NCI-H510A (cell line): ENCODE measurements at regions not wholly inside any gene's neighbourhood (a gene's known extent, or its start where the extent isn't known, plus 50 kb on each side); places are given as distances from the start of the nearest gene placed in this dataset.
"Not testable (repeated sequence)": the region's sequence is repeated elsewhere in the genome, so short reads cannot be mapped to it uniquely, and the experiment has no call there.

ENCODE experiments used
- DNase-seq: peaks from one replicate; lab custom pipeline; 2025; lab: John Stamatoyannopoulos, UW

DNA sequence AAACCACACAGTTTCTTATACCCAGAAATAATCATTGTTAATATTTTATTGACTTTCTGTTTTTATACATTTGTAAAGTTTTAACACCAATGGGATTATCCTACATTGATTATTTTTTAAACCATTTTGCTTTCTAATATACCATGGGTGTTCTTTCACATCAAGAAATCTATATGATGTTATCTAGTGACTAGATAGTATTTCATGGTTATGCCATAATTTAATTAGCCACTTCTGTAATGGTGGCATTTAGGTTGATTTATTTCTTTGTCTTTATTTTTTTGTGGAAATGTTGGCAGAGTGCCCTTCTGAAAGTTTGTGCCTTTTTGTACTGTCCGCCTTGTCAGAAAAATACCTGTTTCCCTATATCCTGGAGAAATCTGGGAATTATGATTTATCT lies 193.3 kb downstream of the CEP135 start:
- no peak for DNase-seq

DNA sequence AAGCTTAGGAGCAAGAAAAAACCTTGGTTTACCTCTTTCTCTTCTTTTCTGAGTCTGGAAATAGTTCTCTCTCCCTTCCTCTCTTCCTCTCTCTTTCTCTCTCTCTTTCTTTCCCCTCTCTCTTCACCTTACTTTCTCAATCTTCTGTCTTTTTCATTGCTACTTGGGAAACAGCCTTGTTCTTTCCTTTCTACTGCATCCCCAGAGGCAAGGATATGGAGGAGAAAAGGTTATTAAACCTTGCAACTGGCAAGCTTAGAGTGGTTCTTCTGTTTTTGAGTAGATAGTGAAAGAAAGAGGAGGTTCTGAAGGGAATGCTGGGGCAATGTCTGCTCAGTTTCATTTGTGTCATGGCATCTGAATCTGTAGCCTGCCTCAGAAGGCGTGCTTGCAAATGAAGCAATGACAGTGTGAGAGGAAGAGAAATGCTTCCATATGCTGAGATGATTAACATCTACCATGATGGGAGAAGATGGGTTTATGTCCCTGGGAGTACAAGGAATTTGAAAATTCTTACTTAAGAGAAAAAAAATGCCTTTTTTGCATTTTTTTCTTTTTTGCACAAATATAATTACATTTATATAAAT lies 190.6 kb downstream of the CEP135 start:
- no peak for DNase-seq

DNA sequence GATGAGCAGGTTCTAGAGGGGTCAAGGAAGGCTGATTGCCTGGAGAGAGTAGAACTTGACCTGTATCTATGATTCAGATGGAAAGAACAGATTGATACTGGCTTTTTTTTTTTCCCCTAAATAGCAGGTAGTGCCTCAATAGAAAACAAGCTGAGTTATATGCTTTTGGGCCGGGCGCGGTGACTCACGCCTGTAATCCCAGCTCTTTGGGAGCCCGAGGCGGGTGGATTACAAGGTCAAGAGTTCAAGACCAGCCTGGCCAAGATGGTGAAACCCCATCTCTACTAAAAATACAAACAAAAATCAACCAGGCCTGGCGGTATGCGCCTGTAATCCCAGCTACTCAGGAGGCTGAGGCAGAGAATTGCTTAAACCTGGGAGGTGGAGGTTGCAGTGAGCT lies 186.1 kb downstream of the CEP135 start:
- not testable (repeated sequence) for DNase-seq

DNA sequence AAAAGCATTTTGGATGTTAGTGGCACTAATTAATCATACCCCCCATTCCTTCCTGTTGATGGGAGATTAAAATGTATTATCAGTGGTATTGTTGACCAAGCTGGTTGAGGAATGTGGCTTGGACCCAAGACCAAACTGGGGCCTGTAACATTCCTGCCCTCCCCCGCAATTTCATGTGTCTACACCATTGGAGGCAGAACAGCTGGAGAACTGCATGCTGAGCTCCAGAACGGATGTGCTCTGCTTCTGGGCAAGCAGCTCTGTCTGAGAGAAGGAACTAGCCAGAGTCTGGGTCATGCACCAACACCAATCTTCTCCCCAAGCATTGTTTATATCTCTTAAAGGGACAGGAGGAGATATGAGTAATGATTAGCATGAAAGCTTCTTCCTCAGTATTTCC lies 185.5 kb downstream of the CEP135 start:
- no peak for DNase-seq

DNA sequence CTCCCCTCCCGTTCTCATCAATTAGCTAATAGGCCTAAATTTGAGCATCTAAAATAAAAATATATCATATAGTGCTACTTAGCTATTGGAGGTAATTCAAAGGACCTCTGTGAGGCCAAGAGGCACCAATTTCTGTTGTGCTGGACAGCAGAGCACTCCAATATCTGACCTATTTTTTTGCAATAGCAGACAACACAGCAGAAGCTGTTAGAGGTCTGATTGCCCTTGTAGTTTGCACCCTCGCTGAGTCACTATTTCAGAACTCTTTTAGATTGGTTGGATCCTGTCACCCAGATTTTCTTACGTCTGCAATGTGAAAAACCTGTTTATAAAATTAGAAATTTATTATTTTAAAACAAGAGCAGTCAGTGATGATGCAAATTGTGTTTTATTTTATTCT lies 184.1 kb downstream of the CEP135 start:
- DNase-seq: no peak

DNA sequence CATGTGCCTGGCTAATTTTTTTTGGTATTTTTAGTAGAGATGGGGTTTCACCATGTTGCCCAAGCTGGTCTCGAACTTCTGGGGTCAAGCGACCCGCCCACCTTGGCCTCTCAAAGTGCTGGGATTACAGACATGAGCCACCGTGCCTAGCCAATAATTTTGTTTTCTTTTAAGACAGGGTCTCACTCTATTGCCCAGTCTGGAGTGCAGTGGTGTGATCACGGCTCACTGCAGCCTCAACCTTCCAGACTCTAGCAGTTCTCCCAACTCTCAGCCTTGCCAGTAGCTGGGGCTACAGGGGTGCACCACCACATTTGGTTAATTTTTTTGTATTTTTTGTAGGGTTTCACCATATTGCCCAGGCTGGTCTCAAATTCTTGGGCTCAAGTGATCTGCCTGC lies 183.4 kb downstream of the CEP135 start:
- DNase-seq: not testable (repeated sequence)

DNA sequence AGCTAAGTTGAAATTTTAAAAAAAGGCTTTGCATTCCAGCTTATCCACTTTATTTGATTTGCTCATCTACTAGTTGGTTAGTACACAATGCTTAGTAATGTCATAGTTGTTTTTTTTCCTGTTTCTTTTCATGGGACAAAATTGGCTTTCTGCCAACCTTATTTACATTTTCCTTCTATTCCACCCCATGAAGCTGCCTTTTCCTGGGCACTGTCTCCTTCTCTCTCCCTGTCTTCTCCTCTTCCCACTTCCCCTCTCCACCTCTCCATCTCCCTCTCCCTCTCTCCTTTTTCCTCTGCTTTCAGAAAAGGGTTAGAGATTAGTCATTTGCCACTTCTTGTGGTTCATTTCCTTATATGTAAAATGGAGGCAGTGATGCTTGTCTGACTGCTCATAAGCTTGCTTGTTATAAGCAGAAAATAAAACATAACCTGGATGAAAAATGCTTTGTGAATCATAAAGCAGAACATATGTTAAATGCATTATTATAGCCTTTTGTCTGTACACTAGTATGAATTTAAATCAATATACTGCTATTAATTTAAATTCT lies 181.9 kb downstream of the CEP135 start:
- DNase-seq: no peak

DNA sequence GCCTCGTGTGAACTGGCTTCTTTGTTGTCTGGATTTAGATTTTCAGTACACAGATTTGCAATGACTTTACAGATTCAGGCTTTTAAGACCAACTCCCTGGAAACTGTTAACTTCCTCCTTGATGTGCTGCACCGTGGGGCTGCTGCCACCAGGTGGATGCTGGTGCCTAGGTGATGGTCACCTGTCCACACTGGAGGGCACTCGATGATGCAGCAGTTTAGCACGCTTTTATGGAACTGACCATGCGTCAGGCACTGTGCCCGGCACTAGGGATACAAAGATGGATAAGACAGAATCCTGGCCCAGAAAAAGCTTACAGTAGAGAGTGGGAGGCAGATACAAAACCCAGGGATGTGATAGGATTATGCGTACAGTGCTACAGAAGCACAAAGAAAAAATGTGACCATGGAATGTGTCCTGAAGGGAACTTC lies 180.7 kb downstream of the CEP135 start:
- DNase-seq: peak; percentile 35

DNA sequence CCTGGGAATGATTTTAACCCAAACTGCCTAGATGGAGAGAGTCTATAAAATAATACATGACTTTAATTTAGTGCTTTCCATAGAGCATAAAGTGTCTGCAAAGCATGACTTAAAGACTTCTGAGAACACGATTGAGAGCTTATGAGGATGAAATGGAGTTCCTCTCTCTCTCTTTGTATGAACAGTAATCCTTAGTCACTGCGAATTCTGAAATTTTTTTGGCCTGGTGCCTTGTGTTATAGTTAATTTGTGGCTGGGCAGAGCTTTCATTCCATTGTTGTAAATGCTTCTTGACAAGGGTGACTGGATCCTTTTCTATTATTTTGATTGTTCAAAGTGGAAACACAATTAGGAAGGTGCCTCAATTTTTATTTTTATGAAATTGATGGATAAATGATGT lies 179.5 kb downstream of the CEP135 start:
- no peak for DNase-seq

DNA sequence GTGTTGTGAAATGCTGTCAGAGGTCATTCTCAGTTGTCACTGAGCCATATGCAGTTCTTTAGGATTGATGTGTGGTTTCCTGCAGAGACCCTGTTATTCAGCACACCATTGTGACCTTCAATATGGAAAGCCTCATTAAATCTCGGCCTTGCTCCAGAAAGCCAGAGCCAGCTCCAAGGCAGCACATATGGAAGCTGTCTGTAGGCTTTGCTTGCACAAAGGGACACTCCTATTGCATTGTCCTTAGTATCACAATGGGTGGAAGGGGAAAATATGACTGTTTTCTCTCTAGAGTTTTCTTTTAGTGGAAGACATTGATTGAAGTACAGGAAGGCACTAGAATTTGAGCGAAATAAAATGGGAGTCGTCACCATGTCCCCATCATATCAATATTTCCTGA lies 179.0 kb downstream of the CEP135 start:
- no peak for DNase-seq

DNA sequence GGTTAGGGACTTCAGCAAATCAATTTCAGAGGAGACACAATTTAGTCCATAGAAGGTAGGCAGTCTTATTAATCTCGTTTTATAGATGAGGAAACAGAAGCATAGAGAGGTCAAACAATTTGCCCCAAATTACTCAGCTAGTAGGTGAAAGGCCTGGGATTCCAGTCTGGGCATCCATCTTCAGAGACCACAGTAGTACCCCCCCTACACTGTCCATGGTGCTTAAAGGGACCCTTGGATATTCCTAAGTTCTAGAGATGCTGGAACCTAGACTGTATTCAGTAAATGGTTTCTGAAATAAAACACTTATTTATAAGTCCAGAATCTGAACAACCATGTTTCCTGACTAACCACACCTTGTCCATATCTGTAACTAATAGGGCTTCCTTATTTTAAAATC lies 174.8 kb downstream of the CEP135 start:
- DNase-seq: no peak

DNA sequence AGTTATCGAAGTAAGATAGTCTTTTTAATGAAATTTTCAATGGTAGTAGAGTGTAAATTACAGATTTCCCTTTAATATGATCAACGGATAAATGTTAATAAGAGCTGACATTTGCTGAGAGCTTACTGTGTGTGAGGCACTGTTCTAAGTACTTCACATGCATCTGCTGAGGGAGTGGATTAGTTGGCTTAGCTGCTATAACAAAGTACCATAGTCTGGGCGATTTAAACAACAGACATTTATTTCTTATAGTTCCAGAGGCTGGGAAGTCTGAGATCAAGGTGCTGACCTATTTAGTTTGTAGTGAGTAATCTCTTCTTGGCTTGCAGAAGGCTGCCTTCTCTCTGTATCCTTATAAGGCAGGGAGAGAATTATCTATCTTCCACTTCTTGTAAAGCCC lies 174.3 kb downstream of the CEP135 start:
- DNase-seq: no peak

DNA sequence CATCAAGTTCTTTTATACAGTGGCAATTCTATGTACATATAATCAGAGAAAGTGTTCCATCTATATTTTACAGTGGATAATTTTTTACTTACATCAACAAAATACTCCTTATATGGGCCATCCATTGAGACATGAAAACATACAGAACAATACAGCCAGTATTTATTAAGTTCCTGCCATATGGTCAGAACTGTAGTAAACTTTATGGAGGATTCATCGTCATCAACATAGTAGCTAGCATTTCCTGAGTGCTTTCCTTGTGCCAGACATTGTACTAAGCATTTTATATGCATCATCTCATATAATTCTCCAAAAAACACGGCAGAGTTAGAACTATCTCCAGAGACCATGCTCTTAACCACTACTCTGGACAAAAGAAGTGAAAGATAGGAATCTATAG lies 170.1 kb downstream of the CEP135 start:
- no peak for DNase-seq

DNA sequence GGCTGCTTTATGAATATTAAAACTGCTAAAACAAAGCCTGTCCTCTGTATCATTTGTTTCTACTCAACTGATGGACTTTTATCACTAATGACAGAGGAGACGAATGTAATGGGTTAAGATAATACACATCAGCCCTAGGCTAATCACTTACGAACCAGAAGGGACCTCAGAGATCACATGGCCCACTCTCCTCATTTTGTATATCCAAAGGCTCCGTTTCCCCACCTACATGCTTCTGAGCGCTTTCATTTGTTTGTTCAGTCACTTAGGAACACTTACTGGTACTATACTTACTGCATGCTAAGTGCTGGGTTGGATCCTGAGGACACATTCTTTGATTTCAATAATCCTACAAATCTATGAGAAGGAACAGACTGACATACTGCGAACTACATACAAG lies 169.3 kb downstream of the CEP135 start:
- peak; percentile 26 for DNase-seq

DNA sequence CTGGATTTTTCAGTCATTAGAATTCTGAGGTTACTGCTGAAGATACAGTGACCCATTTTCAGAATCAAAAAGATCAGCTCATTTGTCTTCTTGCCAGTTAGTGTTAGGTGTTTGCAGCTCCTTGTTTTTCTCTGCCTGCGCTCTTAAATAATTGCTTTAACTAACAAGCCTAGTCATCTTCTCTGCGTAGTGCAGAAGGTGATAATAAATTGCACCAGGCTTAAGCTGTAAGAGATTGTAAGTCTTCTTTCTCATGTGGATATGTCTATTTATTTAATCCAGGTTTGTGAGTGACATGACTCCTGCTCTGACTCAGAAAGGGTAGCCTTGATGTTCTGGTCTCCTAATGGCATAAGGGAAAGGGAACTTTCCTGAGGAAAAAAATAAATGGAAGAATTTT lies 167.2 kb downstream of the CEP135 start:
- DNase-seq: no peak

DNA sequence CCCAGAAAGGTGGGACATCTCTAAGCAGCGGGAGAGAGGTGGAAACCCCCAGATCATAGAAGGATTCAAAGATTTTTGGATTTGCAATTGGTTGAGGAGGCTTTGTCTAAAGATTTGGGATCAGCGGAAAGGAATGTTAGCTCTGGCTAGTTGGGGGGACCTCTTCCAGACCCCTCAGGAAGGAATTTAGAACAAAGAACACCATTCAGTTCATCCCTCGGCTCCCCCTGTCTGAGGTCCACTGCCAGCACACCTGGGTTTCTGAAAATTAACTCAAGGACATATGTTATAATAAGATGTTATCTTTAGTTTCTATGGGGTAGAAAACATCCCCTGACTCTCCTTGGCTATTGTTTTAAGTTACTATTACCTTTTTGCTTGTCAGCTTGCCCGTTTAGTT lies 163.6 kb downstream of the CEP135 start:
- DNase-seq: no peak

DNA sequence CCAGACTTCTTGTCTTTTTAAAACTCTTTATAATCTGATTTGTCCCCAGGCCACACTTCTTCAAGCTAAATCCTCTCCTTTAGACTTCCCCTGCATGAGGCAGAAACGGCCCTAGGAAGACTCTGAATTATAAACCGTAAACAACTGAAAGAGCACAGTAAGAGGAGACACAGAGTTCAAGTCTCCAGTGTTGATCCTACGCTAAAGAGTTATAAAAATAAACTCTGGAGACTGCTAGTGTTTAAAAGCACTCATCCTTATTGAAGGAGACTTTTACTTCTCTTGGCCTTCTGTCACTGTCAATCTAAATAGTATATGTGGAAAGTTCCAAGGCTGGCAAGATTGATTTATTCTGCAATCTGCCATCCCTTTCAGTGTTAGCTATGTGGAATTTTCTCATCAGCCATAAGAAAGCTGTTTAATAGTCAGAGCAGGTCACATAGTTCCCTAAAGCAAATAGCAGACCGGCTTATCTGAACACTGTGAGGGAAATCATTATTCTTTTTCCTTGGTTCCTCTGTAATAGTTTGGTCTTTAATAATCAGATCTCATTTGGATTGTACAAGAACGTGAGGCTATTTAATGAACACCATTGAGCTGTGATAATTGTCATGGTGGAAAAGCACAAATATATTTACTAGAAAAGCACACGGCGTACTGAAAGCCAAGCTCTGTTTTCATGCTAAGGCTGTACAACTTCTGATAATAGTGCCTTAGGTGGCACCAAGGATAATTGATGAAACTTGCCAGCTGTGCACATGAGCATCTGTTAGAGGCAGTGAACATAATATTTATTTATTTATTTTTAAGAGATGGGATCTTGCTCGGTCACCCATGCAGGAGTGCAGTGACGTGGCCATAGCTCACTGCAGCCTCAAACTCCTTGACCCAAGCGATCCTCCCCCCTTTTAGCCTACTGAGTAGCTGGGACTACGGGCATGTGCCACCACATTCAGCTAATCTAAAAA lies 157.7 kb downstream of the CEP135 start:
- DNase-seq: no peak

DNA sequence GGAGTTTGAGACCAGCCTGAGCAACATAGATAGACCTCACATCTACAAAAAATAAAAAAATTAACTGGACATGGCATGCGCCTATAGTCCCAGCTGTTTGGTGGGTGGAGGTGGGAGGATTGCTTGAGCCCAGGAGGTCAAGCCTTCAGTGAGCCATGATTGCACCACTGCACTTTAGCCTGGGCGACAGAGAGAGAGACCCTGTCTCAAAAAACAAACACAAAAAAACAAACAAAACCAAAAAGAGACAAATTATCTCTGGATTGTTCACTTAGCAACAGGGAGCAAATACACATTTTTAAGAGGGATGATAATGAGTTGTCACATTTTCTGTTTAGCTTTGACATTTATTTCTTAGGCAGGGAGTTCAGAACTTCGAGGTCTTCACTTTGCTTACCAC lies 155.4 kb downstream of the CEP135 start:
- no peak for DNase-seq

DNA sequence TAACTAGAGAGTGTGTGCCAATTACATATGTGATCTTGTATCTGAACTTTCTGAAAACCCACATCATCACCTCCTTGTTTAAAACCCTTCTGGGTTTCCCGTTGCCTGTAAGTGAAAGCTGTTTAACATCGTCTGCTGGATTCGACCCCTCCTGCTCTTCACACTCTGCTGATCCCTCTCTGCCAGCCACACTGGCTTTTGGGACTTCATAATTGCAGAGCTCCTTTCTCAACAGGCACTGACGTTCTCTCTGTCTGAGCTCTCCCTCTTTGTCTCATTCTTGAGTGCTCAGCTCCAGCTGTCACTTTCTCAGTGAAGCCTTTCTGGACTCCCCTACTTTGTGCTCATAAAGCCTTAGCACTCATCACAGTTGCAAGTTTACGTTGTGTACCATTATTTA lies 153.9 kb downstream of the CEP135 start:
- DNase-seq: no peak

DNA sequence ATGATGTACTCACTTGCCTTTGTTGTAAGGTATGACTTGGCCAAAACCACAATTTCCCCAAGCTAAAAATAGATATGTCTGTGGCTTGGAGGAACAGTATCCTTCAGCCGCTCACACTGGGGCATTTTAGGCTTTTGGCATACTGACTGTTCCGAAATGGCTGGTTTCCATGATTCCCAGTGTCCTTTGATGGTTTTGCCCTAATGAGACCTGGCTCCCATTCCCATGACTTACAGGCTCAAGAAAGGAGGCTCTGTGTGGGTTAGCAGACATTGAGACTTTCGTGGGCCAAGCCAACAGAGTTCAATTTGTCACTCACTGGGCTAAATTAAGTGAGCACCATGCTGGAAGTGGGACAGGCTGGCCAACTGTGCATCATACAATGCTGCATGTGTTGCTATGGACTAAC lies 150.6 kb downstream of the CEP135 start:
- DNase-seq: no peak

DNA sequence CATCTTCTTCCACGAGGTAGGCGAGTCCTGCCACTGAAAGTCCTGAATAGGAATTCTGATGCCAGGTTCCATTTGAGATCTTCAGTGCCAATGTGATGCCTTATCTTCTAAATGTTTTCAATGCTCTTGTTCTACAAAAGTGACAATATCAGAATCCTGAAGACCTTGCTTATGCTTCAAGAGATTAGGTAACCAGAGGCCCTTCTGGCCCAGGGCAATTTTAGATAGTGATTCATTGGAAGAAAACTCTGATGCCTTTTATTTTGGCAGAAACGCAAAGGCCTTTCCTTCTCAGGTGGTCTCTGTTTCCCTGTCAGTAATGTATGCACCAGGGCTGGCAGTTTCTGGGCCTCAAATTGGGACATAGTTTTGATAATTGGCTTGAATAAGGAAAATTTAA lies 144.8 kb downstream of the CEP135 start:
- no peak for DNase-seq

DNA sequence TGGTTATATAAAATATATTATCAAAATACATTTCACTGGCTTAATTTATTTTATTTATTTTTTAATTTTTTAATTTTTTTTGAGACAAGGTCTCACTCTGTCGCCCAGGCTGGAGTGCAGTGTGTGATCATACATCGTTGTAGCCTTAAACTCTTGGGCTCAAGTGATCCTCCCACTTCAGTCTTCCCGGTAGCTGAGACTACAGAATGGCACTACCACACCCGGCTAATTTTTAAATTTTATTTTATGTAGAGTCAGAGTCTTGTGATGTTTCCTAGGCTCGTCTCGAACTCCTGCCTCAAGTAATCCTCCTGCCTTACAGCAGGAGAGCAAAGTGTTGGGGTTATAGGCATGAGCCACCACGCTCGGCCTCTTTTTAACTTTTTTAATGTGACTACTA lies 143.8 kb downstream of the CEP135 start:
- no peak for DNase-seq

DNA sequence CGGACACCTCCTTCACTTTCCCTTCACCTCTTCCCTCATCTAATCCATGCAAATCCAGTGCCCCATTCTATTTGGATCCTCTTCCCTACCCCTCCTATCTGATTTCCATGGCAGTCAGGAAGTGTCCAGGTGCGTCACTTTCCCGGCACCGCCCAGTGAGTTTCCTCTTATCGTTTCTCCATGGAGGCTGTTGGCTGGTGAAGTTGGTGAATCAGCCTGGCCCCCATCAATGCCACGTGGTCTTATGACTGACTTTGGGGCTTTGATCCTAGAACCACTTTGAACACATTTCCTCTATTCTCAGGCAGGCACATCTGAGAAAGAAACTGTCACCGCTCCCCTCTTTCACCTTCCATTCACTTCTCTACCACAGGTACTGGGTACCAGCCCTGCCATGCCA lies 137.8 kb downstream of the CEP135 start:
- DNase-seq: no peak
